ENCODE measurements at regions not wholly inside any gene's neighbourhood (a gene's known extent, or its start where the extent isn't known, plus 50 kb on each side); places are given as distances from the start of the nearest gene placed in this dataset.
"Not testable (repeated sequence)": the region's sequence is repeated elsewhere in the genome, so short reads cannot be mapped to it uniquely, and the experiment has no call there.

- TF ChIP-seq, protein P1, sequence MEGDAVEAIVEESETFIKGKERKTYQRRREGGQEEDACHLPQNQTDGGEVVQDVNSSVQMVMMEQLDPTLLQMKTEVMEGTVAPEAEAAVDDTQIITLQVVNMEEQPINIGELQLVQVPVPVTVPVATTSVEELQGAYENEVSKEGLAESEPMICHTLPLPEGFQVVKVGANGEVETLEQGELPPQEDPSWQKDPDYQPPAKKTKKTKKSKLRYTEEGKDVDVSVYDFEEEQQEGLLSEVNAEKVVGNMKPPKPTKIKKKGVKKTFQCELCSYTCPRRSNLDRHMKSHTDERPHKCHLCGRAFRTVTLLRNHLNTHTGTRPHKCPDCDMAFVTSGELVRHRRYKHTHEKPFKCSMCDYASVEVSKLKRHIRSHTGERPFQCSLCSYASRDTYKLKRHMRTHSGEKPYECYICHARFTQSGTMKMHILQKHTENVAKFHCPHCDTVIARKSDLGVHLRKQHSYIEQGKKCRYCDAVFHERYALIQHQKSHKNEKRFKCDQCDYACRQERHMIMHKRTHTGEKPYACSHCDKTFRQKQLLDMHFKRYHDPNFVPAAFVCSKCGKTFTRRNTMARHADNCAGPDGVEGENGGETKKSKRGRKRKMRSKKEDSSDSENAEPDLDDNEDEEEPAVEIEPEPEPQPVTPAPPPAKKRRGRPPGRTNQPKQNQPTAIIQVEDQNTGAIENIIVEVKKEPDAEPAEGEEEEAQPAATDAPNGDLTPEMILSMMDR (conservative IDR thresholded peaks at IDR 0.05; ENCODE audit: low read depth, low read length): no peak
- DNase-seq (ENCODE audit: low read depth): no peak
- no peak overlapping the region for H3K4me3 ChIP-seq (ENCODE audit: low read depth, low read length)
Measured at GRCh38 chr17:5769593-5770354, 185.5 kb upstream of the NLRP1 start.

DNA sequence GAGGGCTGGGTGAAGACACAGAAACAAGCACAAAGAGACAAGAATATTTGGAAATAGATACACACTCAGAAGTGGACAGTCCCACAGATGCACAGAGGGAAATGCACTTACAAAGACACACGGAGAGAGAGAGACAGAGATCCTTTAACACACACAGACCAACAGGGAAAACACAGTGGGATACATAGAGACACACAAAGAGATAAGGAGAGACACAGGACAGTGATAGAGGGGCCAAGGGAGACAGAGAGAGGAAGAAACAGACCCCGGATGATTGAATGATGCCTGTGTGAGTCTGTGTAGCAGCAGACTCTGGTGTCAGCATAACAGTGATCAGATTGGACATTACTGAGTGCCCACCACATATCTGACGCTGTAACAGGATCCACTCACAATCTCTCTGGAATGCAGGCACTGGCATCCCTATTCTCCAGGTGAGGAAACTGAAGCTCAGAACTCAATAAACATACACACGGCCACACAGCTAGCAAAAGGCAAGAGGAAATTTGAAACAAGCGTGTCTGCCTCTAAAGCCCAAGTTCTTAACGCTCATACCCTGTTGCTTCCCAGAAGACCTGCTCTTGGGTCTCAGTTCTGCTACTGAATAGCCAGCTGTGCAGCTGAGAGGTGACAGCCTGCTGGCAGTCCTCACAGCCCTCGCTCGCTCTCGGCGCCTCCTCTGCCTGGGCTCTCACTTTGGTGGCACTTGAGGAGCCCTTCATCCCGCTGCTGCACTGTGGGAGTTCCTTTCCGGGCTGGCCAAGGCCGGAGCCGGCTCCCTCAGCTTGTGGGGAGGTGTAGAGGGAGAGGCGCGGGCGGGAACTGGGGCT is 186.3 kb upstream of the NLRP1 start:
- no peak for DNase-seq (ENCODE audit: low read depth)
- no peak overlapping the region for H3K4me3 ChIP-seq (ENCODE audit: low read depth, low read length)
- TF ChIP-seq, protein P1 (conservative IDR thresholded peaks at IDR 0.05; ENCODE audit: low read depth, low read length): no peak

- DNase-seq (ENCODE audit: low read depth); H3K4me3 ChIP-seq (ENCODE audit: low read depth, low read length): not testable (repeated sequence)
Measured at GRCh38 chr17:5771271-5771577, 186.9 kb upstream of the NLRP1 start.

DNA sequence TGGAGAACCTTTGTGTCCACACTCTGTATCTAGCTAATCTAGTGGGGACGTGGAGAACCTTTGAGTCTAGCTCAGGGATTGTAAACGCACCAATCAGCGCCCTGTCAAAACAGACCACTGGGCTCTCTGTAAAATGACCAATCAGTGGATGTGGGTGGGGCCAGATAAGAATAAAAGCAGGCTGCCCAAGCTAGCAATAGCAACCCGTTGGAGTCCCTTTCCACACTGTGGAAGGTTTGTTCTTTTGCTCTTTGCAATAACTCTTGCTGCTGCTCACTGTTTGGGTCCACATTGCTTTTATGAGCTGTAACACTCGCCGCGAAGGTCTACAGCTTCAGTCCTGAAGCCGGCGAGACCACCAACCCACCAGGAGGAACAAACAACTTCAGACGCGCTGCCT is 187.7 kb upstream of the NLRP1 start:
- not testable (repeated sequence) for H3K4me3 ChIP-seq (ENCODE audit: low read depth, low read length)

DNA sequence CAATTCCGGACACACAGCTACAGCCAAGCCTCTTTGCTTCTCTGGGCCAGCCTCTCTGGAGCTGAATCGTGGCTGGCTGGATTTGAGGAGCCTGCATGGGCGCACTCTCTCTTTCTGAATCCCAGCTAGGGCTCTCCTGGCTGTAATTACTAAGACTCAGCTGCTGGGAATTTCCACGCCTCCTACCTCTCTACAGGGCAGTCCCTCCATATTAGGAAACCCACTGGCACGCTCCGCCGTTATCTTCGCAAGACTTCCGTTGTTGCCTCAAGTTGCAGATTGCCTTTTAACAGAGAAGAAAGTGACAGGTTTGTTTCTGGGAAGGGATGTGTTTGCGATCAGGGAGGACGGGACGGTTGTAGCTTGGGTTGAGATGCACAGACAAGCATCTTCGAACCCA is 188.4 kb upstream of the NLRP1 start:
- DNase-seq (ENCODE audit: low read depth): no peak
- no peak overlapping the region for H3K4me3 ChIP-seq (ENCODE audit: low read depth, low read length)
- TF ChIP-seq, protein P1 (conservative IDR thresholded peaks at IDR 0.05; ENCODE audit: low read depth, low read length): no peak

More for the DNA sequence above, 187.7 kb upstream of the NLRP1 start:
- DNase-seq (ENCODE audit: low read depth): not testable (repeated sequence)

GRCh38 chr17:5773816-5774360 is 189.6 kb upstream of the NLRP1 start:
- TF ChIP-seq, protein P1 (conservative IDR thresholded peaks at IDR 0.05; ENCODE audit: low read depth, low read length): no peak
- no peak for DNase-seq (ENCODE audit: low read depth)
- H3K4me3 ChIP-seq (ENCODE audit: low read depth, low read length): no peak overlapping the region

- H3K4me3 ChIP-seq (ENCODE audit: low read depth, low read length): no peak overlapping the region
- TF ChIP-seq, protein P1 (conservative IDR thresholded peaks at IDR 0.05; ENCODE audit: low read depth, low read length): no peak
- no peak for DNase-seq (ENCODE audit: low read depth)
Measured at GRCh38 chr17:5775098-5775497, 190.8 kb upstream of the NLRP1 start.

Measured in epithelial cell of proximal tubule (primary cell).